ENCODE measurements at regions not wholly inside any gene's neighbourhood (a gene's known extent, or its start where the extent isn't known, plus 50 kb on each side); places are given as distances from the start of the nearest gene placed in this dataset.

GRCh38 chr16:77133706-77134105 lies 57.3 kb upstream of the MON1B start:
- no peak for TF ChIP-seq CTCF (conservative IDR thresholded peaks at IDR 0.05; ENCODE audit: low read length)
- TF ChIP-seq EZH2phosphoT487 (IDR thresholded peaks at IDR 0.05; ENCODE audit: borderline replicate concordance), result no peak
